ENCODE measurements at regions not wholly inside any gene's neighbourhood (a gene's known extent, or its start where the extent isn't known, plus 50 kb on each side); places are given as distances from the start of the nearest gene placed in this dataset.

DNA sequence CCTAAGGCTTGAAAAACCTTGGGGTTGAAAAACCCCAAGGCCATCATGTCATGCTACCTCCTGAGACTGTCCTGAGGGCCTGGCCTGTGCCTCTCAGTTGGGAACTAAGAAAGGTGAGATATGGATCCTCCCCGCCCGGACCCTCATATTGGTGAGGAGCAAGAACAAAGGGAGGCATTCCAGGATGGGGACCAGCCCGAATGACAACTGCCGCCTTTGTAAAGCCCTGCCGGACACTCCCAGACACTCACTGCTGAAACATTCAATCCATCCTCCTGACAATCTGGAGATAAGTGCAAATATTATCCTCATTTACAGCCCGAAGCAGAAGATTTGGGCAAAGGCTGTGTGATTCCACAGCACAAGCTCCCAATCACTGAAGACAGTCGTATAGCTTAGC, 298.3 kb downstream of the NSG2 start:
- Histone ChIP-seq H2AFZ (ENCODE audit: low read depth, low read length) (no peak overlapping the region), H3K9me1 (replicated peaks; ENCODE audit: control insufficient read depth, extremely low read depth, insufficient read depth, low read length) (no peaks in the 10 kb centered on the region), H3K9me3 (replicated peaks; ENCODE audit: control insufficient read depth, insufficient read depth, low read length) (peaks cover 2% of the 10 kb centered on the region), H4K20me1 (replicated peaks; ENCODE audit: control insufficient read depth, extremely low read depth, insufficient read depth, low read length) (no peaks in the 10 kb centered on the region), H3K79me2 (ENCODE audit: control insufficient read depth, insufficient read depth, low read length) (no peaks in the 10 kb centered on the region), H3K4me1 (ENCODE audit: control insufficient read depth, extremely low read depth, insufficient read depth, low read length) (no peaks in the 10 kb centered on the region), H3K36me3 (ENCODE audit: control insufficient read depth in 2 of 2, extremely low read depth in 1 of 2, insufficient read depth in 2 of 2, low read length in 2 of 2) (no peaks in the 10 kb centered on the region), H3K27ac (ENCODE audit: insufficient read depth, low read depth, low read length) (no peak overlapping the region), H3K4me2 (ENCODE audit: insufficient read depth, low read length) (no peak overlapping the region), H3K4me3 (replicated peaks in 1 of 3; ENCODE audit: insufficient read depth in 1 of 3, low read depth in 1 of 3, low read length in 3 of 3) (no peak overlapping the region), H3K9ac (replicated peaks; ENCODE audit: extremely low read depth, insufficient read depth, low read length) (no peak overlapping the region), H3K27me3 (ENCODE audit: control insufficient read depth in 2 of 2, insufficient read depth in 2 of 2, low read length in 2 of 2) (no peaks in the 10 kb centered on the region)
- no TSS peak for BruUV-seq (replicated peaks)
- TF ChIP-seq EZH2 (IDR thresholded peaks at IDR 0.05; ENCODE audit: borderline replicate concordance, low read depth, low read length, severe bottlenecking) (no peak), GATA2 (IDR thresholded peaks at IDR 0.05; ENCODE audit: insufficient read depth, insufficient read length, low read depth, low read length) (no peak), JUN (IDR thresholded peaks at IDR 0.05; ENCODE audit: borderline replicate concordance, insufficient read depth, insufficient read length, low read depth) (no peak), POLR2AphosphoS5 (IDR thresholded peaks at IDR 0.05; ENCODE audit: insufficient read depth, low read depth, low read length) (no peak), FOS (IDR thresholded peaks at IDR 0.05; ENCODE audit: borderline replicate concordance, insufficient read depth, low read length) (no peak), MYC (IDR thresholded peaks at IDR 0.05; ENCODE audit: low read depth, low read length) (no peak), POLR2A (IDR thresholded peaks at IDR 0.05; ENCODE audit: low read depth, low read length) (no peak)
- TF ChIP-seq, protein P1, sequence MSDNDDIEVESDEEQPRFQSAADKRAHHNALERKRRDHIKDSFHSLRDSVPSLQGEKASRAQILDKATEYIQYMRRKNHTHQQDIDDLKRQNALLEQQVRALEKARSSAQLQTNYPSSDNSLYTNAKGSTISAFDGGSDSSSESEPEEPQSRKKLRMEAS (IDR thresholded peaks at IDR 0.05; ENCODE audit: insufficient read depth, insufficient read length), result no peak
- TF ChIP-seq, protein P2, sequence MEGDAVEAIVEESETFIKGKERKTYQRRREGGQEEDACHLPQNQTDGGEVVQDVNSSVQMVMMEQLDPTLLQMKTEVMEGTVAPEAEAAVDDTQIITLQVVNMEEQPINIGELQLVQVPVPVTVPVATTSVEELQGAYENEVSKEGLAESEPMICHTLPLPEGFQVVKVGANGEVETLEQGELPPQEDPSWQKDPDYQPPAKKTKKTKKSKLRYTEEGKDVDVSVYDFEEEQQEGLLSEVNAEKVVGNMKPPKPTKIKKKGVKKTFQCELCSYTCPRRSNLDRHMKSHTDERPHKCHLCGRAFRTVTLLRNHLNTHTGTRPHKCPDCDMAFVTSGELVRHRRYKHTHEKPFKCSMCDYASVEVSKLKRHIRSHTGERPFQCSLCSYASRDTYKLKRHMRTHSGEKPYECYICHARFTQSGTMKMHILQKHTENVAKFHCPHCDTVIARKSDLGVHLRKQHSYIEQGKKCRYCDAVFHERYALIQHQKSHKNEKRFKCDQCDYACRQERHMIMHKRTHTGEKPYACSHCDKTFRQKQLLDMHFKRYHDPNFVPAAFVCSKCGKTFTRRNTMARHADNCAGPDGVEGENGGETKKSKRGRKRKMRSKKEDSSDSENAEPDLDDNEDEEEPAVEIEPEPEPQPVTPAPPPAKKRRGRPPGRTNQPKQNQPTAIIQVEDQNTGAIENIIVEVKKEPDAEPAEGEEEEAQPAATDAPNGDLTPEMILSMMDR (IDR thresholded peaks at IDR 0.05; ENCODE audit: extremely low read depth in 1 of 2, insufficient read depth in 1 of 2, low read depth in 1 of 2, low read length in 2 of 2), result no peak
- DNase-seq (ENCODE audit: low read depth, low spot score) (no peak), FAIRE-seq (no peak)
- ChIA-PET POLR2A (no interaction called here), CTCF (no interaction called here)
- intact Hi-C loops (cut with micrococcal nuclease), result no loop called here
- dilution Hi-C loops (cut with MboI; ENCODE audit: extremely low pct_ligation_motif_present, low sequenced_read_pairs), result no loop called here
